HG02970 (cell line): ENCODE measurements at regions not wholly inside any gene's neighbourhood (a gene's known extent, or its start where the extent isn't known, plus 50 kb on each side); places are given as distances from the start of the nearest gene placed in this dataset.

Experiments used
- ATAC-seq: cut with Tn5 transposase; IDR thresholded peaks from one replicate; pipeline ENCODE4 v1.9.1; 2021; ENCODE audit warnings: mild to moderate bottlenecking, moderate library complexity, moderate number of reproducible peaks; ENCODE audit not compliant: unreplicated experiment, low FRiP score

- ATAC-seq, result no peak
Observed at GRCh38 chr2:104378853-104379374, 475.0 kb upstream of the POU3F3 start.

GRCh38 chr2:104384961-104385360, 469.0 kb upstream of the POU3F3 start:
- ATAC-seq, result no peak

DNA sequence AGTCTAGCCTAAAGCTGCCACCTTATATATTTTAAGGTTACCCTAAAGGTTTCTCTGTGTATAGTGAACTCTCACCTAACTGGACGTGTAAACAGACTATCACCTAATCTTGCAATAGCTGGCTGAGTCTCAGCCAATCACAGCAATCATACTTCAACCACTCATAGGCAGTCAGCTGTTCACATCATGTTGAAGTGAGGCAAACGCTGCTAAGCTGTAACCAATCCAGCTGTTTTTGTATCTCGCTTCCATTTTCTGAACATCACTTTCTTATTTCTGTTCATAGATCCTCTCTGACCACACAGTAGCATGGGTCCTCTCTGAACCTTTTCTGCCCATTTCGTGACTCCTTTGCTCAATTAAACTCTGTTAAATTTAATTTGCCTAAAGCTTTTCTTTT, 468.2 kb upstream of the POU3F3 start:
- ATAC-seq, result no peak

GRCh38 chr2:104388296-104388695, 465.6 kb upstream of the POU3F3 start:
- ATAC-seq, result no peak

GRCh38 chr2:104402825-104403224, 451.1 kb upstream of the POU3F3 start:
- ATAC-seq, result no peak

DNA sequence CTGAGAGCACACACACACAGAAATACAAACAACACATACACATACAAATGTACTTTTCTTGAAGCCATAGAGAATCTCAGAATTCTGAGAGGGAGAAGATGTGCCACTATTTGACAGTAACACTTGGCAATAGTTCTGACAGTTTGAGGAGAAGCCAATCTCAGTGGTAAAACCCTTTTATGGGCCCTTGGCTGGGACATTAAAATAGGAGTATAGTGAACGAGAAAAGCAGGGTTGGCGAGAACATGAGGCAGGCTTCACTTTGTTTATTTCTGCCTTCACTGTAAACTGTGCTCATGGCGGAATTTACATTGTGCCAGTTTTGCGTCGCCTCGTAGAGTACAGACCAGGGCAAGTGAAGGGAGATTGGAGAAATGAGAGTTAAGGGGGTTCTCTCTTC, 449.4 kb upstream of the POU3F3 start:
- ATAC-seq, result no peak

GRCh38 chr2:104405623-104406022, 448.3 kb upstream of the POU3F3 start:
- no peak for ATAC-seq

DNA sequence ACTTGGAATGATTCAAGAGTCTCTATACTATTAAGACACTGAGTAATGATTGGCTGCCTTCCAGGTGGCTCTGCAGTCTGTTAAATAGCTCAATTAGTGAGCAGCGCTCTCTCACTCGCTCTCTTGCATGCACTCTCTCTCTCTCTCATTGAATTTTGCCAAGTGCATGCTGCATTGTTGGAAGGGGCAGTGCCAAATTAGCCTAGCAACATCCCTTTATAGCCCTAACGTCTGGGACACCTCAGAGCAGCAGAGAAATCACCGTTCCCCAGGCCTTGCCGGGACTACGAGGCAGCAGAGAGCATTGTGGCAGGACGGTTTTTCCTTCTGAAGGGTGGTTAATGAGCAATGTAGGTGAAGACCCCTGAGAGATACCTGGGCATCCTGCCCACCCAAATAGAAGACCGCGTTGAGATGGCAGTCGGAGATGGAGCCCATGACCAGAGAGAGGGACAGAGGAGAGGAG, 447.6 kb upstream of the POU3F3 start:
- ATAC-seq, result no peak

- no peak for ATAC-seq
Observed at GRCh38 chr2:104407641-104408040, 446.3 kb upstream of the POU3F3 start.

DNA sequence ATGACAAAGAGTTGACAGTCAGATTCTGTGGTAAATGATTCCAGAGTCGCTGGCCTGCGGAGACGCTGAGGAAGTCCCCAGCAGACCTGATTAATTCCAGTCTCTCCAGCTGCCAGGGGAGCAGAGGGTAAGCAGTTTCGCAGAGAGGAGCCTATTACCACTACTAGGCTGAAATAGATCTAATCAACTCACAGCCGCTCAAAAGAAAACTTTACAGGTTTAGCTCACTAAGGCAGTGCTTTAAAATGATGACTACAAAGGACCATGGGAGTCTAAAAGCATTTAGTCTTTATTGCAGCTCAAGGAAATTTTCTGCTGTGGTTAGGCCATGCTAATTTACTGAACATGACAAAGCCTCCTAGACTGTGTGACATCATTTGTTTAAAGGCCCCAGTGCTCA, 445.6 kb upstream of the POU3F3 start:
- ATAC-seq, result no peak

DNA sequence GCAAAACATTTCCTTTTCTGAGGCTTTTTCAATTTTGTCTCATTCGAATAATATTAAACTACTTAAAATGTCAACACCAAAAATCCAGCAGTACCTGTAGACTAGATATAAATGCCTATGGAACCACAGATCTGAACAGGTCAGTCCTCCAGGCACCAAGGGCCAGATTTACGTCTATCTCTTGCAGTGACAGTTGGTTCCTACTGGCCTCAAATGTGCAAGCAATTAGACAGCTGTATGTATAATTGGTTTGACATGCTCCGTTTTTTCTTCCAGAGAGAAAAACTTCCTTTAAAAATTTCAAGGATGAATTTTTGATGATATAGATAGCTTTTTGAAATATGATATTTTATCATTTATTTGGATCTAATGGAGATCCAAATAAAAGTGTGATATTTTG, 443.8 kb upstream of the POU3F3 start:
- no peak for ATAC-seq

DNA sequence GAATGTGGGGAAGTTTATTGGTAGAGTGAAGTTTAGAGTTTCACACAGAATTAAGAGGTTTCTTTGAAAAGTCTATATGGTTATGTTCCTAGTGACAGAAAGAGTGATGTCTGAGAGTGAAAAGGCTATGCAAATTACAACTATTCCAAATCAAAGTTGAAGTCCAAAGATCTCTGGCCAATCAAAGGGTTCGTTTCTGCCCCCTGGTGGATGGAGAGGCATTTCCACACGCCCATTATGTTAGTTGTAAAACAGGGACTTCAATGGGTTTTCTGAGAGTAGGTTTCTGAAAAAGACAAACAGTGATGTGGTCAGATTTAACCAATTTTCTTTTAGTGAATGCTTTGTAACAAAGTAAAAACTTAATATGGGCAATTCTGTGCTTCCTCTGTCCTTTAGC, 441.5 kb upstream of the POU3F3 start:
- no peak for ATAC-seq

DNA sequence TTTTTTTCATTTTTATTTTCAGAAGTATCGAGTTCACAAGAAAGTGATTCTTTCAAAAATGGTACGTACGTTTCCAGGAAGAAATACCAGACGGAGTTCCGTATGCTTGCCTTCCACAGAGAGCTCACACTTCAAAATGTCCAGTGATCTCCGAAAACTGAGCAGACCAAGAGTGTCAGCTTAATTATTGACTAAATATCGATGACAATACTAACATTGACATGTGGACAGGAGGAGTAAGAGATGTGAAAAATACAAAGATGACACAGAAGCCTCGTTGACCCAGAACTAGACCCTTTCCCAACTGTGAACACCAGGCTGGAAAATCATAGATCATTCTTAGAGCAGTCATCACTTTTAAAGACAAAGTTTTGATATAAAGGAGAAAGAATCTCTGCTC, 440.0 kb upstream of the POU3F3 start:
- ATAC-seq, result no peak

GRCh38 chr2:104415284-104415683, 438.6 kb upstream of the POU3F3 start:
- no peak for ATAC-seq

GRCh38 chr2:104416339-104417000, 437.4 kb upstream of the POU3F3 start:
- ATAC-seq, result no peak

GRCh38 chr2:104420420-104420819, 433.5 kb upstream of the POU3F3 start:
- no peak for ATAC-seq

- ATAC-seq, result no peak
Observed at GRCh38 chr2:104420953-104421352, 433.0 kb upstream of the POU3F3 start.

DNA sequence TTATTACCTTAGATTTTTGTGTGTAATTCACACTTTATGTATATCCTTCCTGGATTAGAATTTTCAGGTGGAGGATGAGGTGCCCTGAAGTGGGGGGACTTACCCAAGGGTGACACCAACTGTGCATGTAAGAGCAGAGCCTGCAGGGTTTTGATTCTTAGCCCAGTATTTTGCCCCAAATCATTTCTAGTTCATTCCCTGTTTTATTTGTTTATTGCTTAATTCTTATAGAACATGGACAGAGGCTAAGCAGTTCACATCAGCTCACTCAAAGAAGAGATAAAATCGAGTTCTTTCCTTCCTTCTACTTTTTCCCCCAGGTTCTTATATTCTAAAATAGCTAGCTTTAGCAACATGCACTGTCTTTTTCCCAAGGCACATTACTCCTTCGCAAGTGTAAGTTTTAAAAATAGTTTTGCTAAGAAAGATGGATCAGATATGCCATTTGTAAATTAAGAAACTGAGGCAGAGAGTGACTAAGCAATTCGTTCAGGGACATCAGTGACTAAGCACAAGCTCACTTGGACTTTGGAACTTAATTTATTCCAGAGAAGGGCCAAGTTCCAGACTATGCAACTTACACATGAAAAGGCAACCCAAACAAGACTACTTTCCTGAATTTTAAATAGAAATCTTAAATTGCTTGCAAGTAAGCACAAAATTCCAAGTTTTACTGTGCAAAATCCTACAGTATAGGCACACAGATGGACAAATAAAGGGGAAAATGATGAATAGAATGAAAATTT, 427.9 kb upstream of the POU3F3 start:
- ATAC-seq, result no peak

DNA sequence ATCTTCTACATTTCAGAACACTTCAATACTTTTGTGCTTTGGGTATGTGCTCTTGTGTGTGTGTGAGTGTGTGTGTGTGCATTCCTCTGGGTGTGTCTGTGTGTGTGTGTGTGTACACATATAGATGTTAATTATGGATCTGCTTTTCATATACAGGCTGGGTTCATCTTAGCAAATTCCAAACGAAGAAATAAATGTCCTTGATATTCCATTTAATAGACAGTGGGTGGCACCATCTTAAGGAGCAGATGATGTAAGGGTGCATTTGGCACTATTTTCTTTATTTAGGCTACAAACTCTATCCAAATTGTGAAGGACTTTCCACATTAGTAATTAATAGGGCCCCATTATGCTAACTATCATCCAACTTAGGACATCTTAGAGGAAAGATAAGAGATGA, 425.8 kb upstream of the POU3F3 start:
- ATAC-seq, result no peak

DNA sequence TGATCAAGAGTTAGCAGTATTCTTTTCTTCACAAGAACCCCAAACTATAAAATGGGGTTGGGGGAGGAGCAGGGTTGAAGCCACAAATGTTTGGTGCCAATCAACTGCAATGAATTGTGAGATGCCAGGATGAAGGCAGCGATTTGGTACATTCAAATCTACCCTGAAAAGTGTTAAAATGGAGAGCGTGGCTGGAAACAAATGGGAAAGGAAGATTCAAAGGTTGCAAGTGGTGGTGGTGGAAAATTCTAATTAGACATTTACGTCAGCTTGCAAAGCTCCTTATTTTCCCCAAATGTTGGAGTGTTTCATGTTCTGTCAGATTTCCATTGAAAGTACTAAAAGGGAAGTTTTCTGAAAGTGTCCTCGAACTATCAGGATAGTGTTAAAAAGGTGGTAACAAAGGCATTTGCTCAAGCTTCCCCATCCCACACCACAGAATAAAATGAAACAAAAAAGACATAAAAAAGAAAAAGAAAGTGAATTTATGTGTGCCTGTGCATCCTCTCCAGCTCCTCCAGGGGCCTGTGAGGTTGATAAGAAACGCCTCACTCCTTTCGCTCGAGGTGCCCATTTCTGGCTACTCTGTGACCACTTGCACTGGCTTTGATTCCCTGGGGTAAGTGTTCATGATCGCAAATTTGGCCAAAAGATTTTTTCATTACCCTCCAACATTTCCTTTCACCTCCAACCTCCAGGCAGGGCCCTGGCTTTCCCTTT, 424.1 kb upstream of the POU3F3 start:
- no peak for ATAC-seq

DNA sequence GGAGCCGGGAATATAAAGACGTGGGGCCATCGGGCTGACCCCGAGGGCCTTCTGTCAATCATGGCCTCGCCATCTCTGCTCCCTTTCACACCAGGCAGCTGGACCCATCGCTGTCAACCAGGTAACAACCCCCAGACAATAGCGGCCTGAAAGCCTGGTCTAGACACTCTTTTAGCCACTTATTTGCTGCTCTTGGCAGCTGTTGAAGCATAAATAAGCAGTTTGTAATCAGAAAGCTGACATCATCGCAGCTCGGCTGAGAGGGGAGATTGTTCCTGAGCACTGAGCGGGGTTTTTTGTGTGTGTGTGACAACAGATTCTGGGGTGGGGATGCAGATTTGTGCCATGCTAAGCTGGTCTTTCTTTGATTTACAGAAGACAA, 423.6 kb upstream of the POU3F3 start:
- no peak for ATAC-seq
